AG09309 (cell line): ENCODE measurements at regions not wholly inside any gene's neighbourhood (a gene's known extent, or its start where the extent isn't known, plus 50 kb on each side); places are given as distances from the start of the nearest gene placed in this dataset.

ENCODE experiments used
- DNase-seq: peaks from one replicate; pipeline ENCODE4 v3.0.0-alpha.2; 2010; ENCODE audit warnings: low read depth
- H3K4me3 ChIP-seq: 2 replicates; pipeline ENCODE4 v1.5.1; 2011; ENCODE audit warnings: mild to moderate bottlenecking, low read depth, low read length, moderate library complexity; ENCODE audit not compliant: control insufficient read depth
- TF ChIP-seq, protein P1 (sequence below): IDR thresholded peaks from 2 replicates; pipeline ENCODE4 v1.5.1; 2011; ENCODE audit warnings: mild to moderate bottlenecking, low read depth, low read length, inconsistent platforms; ENCODE audit not compliant: insufficient read depth, control insufficient read depth; ENCODE audit errors: missing control alignments

DNA sequence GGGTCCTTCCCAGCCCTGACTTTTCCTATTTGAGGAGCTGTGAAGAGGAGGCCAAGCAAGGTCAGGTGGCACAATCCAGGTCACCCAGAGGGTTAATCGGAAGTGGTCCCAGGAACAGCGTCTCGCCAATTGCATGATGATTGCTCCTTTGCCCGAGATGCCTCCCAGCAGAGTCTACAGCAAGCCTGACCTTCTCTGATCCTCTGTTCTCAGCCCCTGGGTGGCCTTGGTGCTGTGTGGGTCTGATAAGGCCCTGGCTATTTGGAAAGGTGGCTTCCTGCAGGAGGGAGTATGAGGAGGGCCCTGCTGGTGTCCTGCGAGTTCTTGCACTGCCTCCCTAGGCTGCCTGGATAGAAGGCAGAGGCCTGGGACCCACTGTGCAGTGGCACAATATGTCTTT lies 116.2 kb downstream of the FOXD2 start:
- H3K4me3 ChIP-seq, result no peak overlapping the region
- TF ChIP-seq, protein P1, sequence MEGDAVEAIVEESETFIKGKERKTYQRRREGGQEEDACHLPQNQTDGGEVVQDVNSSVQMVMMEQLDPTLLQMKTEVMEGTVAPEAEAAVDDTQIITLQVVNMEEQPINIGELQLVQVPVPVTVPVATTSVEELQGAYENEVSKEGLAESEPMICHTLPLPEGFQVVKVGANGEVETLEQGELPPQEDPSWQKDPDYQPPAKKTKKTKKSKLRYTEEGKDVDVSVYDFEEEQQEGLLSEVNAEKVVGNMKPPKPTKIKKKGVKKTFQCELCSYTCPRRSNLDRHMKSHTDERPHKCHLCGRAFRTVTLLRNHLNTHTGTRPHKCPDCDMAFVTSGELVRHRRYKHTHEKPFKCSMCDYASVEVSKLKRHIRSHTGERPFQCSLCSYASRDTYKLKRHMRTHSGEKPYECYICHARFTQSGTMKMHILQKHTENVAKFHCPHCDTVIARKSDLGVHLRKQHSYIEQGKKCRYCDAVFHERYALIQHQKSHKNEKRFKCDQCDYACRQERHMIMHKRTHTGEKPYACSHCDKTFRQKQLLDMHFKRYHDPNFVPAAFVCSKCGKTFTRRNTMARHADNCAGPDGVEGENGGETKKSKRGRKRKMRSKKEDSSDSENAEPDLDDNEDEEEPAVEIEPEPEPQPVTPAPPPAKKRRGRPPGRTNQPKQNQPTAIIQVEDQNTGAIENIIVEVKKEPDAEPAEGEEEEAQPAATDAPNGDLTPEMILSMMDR, result no peak

GRCh38 chr1:47554901-47555300 lies 117.1 kb downstream of the FOXD2 start:
- TF ChIP-seq, protein P1, result no peak
- no peak for DNase-seq
- no peak overlapping the region for H3K4me3 ChIP-seq

More for the DNA sequence above, 116.2 kb downstream of the FOXD2 start:
- DNase-seq, result no peak

- no peak for DNase-seq
- H3K4me3 ChIP-seq, result no peak overlapping the region
- TF ChIP-seq, protein P1, result no peak
These were observed 117.5 kb downstream of the FOXD2 start for GRCh38 chr1:47555306-47555705.

DNA sequence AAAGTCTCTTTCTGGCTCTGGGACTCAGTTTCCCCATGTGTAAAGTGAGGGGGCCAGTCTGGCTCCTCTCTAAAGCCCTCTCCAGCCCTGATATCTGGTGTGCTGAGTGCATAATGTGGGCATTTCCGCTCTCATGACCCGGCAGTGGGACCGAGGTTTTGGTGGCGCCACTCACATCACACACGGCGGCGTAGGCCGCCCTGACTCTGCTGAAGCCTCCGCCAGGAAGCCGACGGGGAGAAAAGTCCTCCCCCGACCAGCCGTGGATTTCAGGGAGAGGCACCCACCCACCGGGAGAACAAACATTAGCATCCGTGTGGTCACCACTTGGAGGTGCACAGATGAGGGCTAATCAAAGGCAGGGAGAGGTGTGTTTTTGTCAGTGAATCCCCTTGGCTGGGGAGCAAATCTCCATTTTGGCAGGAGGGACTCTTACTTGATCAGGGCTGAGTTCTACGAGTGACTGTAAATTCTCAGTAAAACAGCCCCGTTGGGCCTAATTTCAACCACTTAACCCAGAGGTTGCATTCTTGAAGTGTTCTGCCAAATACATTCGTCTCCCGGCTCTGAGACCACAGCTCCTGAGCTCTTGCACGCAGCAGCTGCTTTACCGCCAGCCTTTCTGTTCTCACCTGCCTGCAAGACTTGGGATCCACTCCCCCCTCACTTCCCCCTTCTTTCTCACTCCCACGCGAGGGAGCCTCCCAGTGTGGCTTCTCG lies 118.2 kb downstream of the FOXD2 start:
- no peak overlapping the region for H3K4me3 ChIP-seq
- no peak for DNase-seq
- TF ChIP-seq, protein P1, result no peak

GRCh38 chr1:47557066-47557465 lies 119.2 kb downstream of the FOXD2 start:
- DNase-seq, result no peak
- no peak overlapping the region for H3K4me3 ChIP-seq
- TF ChIP-seq, protein P1, result no peak

DNA sequence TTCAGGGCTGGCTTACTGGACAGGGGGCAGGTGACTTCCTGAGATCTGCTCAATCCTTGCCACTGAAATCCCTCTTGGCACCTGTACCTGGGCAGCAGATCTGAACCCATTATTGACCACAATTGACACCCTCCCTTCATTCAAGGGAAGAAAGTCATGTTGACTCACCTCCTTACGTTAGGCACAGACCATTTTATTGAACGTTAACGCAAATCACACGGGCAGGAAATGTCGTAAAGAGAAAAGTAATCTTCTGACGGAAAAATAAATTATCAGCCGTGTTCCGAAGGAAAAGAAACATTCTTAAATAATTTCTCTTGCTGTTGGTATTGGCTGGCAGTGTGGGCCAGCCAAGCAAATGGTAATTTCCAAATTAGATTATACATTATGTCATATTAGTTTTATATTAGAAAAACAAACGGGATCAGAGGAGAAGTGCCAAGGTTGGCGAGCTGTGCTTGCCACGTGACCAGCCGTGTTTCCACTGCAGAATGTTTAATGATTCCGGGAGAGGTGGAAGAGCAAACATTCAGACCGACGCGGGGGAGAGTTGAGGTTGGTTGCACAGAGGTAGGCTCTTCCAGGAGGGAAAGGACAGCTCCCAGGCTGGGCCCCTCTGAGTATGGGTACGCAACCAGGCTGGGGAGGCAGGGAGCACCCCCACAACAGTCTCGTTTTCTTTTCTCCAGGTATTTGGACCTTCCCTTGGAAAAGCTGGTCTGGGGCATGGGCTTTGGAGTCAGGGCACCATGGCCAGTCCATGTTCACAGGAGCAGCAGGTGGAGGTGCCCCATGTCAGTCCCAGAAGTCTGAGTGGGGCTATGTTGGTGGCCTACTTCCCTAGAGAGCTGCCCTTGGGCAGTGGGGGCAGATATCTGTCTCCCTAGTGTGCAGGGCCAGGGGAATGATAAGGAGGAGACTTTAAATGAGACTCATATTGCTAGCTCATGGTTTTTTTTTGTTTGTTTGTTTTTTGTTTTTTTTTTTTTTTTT lies 121.1 kb downstream of the FOXD2 start:
- TF ChIP-seq, protein P1, result no peak
- H3K4me3 ChIP-seq, result no peak overlapping the region
- DNase-seq, result no peak
